DOHH2 (cell line): ENCODE measurements at regions not wholly inside any gene's neighbourhood (a gene's known extent, or its start where the extent isn't known, plus 50 kb on each side); places are given as distances from the start of the nearest gene placed in this dataset.

Experiments used
- H3F3A ChIP-seq: fragments of 200-600 bp; sonication (generic), shearing (Covaris generic); 2 replicates; pipeline ENCODE4 v1.6.0; 2016; ENCODE audit warnings: antibody characterized with exemption, mild to moderate bottlenecking; ENCODE audit not compliant: control insufficient read depth, insufficient read depth
- H3K27ac ChIP-seq: fragments of 200-600 bp; sonication (generic); 2 replicates; pipeline ENCODE4 v1.5.1; 2014; ENCODE audit warnings: low read depth, mild to moderate bottlenecking, low read length, moderate library complexity
- H3K27me3 ChIP-seq: fragments of 200-600 bp; sonication (generic); 2 replicates; pipeline ENCODE4 v1.6.1; 2014; ENCODE audit warnings: mild to moderate bottlenecking, low read length, mixed read lengths; ENCODE audit not compliant: control insufficient read depth
- H3K36me3 ChIP-seq: fragments of 200-600 bp; sonication (generic); 2 replicates; pipeline ENCODE4 v1.6.1; 2014; ENCODE audit warnings: mild to moderate bottlenecking, low read length, moderate library complexity, mixed read lengths; ENCODE audit not compliant: control insufficient read depth
- H3K4me1 ChIP-seq: fragments of 200-600 bp; sonication (generic); 2 replicates; pipeline ENCODE4 v1.6.1; 2014; ENCODE audit warnings: mild to moderate bottlenecking, low read length, mixed read lengths; ENCODE audit not compliant: control insufficient read depth
- H3K4me2 ChIP-seq: fragments of 200-600 bp; sonication (generic); 2 replicates; pipeline ENCODE4 v1.6.0; 2014; ENCODE audit warnings: mild to moderate bottlenecking, low read length, moderate library complexity
- H3K4me3 ChIP-seq: fragments of 200-600 bp; sonication (generic); 2 replicates; pipeline ENCODE4 v1.5.1; 2014; ENCODE audit warnings: mild to moderate bottlenecking, low read length, mixed read lengths
- H3K79me2 ChIP-seq: fragments of 200-600 bp; sonication (generic); 2 replicates; pipeline ENCODE4 v1.6.1; 2014; ENCODE audit warnings: mild to moderate bottlenecking, low read length, mixed read lengths; ENCODE audit not compliant: control insufficient read depth
- H3K9me2 ChIP-seq: fragments of 200-600 bp; sonication (generic); replicated peaks from 2 replicates; pipeline ENCODE4 v1.6.1; 2014; ENCODE audit warnings: mild to moderate bottlenecking, low read length, mixed read lengths; ENCODE audit not compliant: control insufficient read depth
- H3K9me3 ChIP-seq: fragments of 200-600 bp; sonication (generic); 2 replicates; pipeline ENCODE4 v1.6.1; 2014; ENCODE audit warnings: antibody characterized with exemption, low read length, mixed read lengths; ENCODE audit not compliant: control insufficient read depth, insufficient read depth
- H4K20me1 ChIP-seq: fragments of 200-600 bp; sonication (generic); 2 replicates; pipeline ENCODE4 v1.6.0; 2014; ENCODE audit warnings: low read depth, mild to moderate bottlenecking, antibody characterized with exemption, low read length, moderate library complexity; ENCODE audit not compliant: control insufficient read depth, insufficient read depth
- CTCF ChIP-seq: fragments of 200-600 bp; sonication (generic); IDR thresholded peaks from one replicate; pipeline ENCODE4 v1.5.1; 2014; ENCODE audit warnings: antibody characterized with exemption, mild to moderate bottlenecking, low read depth, low read length; ENCODE audit not compliant: poor library complexity, severe bottlenecking
- EZH2phosphoT487 ChIP-seq: fragments of 200-600 bp; sonication (generic); IDR thresholded peaks from 2 replicates; pipeline ENCODE4 v1.6.1; 2017; ENCODE audit warnings: borderline replicate concordance, mild to moderate bottlenecking, antibody characterized with exemption, low read length, moderate library complexity, mixed read lengths

DNA sequence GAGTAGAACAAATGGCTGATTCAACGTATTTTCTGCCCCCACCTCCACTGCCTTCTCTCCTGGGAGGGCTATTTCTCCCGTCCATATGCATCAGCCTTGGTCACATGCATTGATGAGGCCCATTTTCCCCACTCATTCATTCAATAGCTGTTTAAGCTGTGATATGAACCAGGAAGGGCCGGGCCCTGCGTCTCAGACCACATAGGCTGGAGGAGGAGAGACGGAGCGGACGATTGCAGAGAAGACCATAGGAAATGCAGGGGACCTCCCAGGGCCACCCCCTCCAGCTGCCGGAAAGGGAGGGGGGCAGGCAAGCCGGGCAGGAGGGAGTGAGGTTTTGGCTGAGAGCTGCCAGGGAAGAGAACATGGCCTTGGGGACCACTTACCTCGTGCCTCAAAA lies 104.4 kb upstream of the TMEM132D start:
- Histone ChIP-seq H3K36me3 (no peaks in the 10 kb centered on the region), H3K9me3 (no peaks in the 10 kb centered on the region), H3K4me2 (no peak overlapping the region), H3K9me2 (no peaks in the 10 kb centered on the region), H3K79me2 (no peaks in the 10 kb centered on the region), H3K27me3 (no peaks in the 10 kb centered on the region), H3K4me1 (no peaks in the 10 kb centered on the region), H3K27ac (no peak overlapping the region), H3F3A (no peaks in the 10 kb centered on the region), H3K4me3 (no peak overlapping the region), H4K20me1 (no peaks in the 10 kb centered on the region)
- TF ChIP-seq EZH2phosphoT487 (no peak), CTCF (no peak)

- Histone ChIP-seq H4K20me1 (no peaks in the 10 kb centered on the region), H3K27ac (no peak overlapping the region), H3K9me3 (no peaks in the 10 kb centered on the region), H3K4me2 (no peak overlapping the region), H3K36me3 (no peaks in the 10 kb centered on the region), H3K4me1 (no peaks in the 10 kb centered on the region), H3K27me3 (no peaks in the 10 kb centered on the region), H3F3A (no peaks in the 10 kb centered on the region), H3K79me2 (no peaks in the 10 kb centered on the region), H3K4me3 (no peak overlapping the region), H3K9me2 (no peaks in the 10 kb centered on the region)
- TF ChIP-seq EZH2phosphoT487 (no peak), CTCF (no peak)
These were observed 106.1 kb upstream of the TMEM132D start for GRCh38 chr12:130009961-130010360.

GRCh38 chr12:130011611-130012385 lies 108.0 kb upstream of the TMEM132D start:
- H3K27me3 ChIP-seq: no peaks in the 10 kb centered on the region
- H3K36me3 ChIP-seq: no peaks in the 10 kb centered on the region
- no peak overlapping the region for H3K27ac ChIP-seq

More at GRCh38 chr12:130011611-130012385, 108.0 kb upstream of the TMEM132D start:
- no peaks in the 10 kb centered on the region for H3F3A ChIP-seq
- no peaks in the 10 kb centered on the region for H3K4me1 ChIP-seq
- no peak overlapping the region for H3K4me3 ChIP-seq
- H3K4me2 ChIP-seq: no peak overlapping the region
- H3K9me2 ChIP-seq: no peaks in the 10 kb centered on the region
- no peaks in the 10 kb centered on the region for H3K9me3 ChIP-seq
- TF ChIP-seq EZH2phosphoT487 (no peak), CTCF (no peak)
- no peaks in the 10 kb centered on the region for H3K79me2 ChIP-seq
- no peaks in the 10 kb centered on the region for H4K20me1 ChIP-seq
